GM21786 (cell line): ENCODE measurements at regions not wholly inside any gene's neighbourhood (a gene's known extent, or its start where the extent isn't known, plus 50 kb on each side); places are given as distances from the start of the nearest gene placed in this dataset.
A peak's percentile ranks its signal among the peaks of the same experiment; 100 is the strongest.

Source experiments
- ATAC-seq: cut with Tn5 transposase; IDR thresholded peaks from one replicate; pipeline ENCODE4 v1.9.1; 2021; ENCODE audit not compliant: unreplicated experiment

GRCh38 chr4:138697851-138698250 is 317.7 kb upstream of the NOCT start:
- no peak for ATAC-seq

DNA sequence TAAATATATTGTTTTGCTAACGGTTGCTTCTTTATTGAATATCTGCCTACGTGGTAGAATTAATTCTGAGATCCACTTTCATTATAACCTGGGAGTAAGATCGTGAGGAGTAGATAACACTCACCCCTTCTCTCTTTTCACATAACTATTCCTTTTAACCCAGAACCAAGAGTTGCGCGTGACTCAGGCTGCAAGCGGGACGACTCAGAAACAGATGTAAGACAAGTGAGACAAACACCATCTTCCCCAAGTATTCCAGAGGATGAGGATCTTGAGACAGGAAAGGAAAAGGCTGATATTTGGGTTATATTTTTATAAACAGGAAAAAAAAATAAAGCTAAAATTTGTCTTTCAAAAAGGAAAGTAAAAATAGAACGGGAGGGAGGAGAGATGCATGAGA is 318.8 kb upstream of the NOCT start:
- no peak for ATAC-seq

GRCh38 chr4:138696058-138696457 is 319.5 kb upstream of the NOCT start:
- ATAC-seq = no peak

DNA sequence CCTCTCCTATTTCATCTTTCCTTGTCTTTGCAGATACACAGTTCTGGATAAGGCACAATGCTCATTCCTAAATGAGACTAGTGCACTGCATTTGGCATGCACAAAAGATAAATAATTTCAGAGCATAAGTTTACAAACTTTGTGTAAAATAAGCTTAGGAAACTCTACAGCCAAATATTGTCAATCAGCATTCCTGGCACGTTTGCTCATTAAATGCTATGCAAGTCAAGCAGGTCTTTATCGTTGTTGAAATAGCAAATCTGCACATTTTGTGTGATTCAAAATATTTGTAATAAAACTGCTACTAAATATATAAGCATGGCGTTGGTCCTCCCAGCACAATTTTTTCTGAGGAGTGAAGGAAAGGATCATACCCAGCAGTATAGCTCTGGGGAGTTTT is 322.1 kb upstream of the NOCT start:
- no peak for ATAC-seq

GRCh38 chr4:138692411-138692810 is 323.2 kb upstream of the NOCT start:
- ATAC-seq = no peak

DNA sequence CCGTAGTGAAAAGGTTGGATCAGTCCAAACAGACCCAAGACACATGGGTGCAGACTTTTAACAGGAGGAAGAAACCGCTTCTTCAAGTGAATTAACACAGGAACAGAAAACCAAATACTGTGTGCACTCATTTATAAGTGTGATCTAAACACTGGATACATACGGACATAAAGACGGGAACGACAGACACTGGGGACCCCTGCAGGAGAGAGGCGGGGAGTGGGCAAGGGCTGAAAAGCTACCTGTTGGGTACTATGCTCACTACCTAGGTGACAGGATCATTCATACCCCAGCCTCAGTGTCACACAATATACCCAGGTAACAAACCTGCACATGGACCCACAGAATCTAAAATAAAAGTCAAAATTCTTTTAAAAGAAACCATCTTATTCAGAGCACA is 326.0 kb upstream of the NOCT start:
- no peak for ATAC-seq

DNA sequence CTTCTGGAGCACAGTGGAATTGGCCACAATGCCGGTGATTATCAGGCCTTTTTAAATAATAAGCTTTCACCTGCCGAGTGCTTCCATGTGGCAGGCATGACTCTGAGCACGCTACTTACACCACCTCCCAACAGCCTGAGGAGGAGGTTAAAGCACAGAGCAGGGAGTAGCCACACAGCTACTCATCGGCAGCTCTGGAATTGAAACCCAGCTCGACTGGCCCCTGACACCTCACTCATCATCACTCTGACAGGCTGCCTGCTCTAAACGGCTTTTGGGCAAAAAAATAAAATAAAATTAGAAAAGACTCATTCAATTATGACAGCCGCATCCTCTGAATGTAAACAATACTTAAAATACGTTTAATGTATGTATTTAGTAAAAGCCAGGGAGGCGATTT is 326.4 kb upstream of the NOCT start:
- no peak for ATAC-seq

GRCh38 chr4:138688408-138689085 is 327.0 kb upstream of the NOCT start:
- ATAC-seq = no peak

GRCh38 chr4:138686106-138686835 is 329.3 kb upstream of the NOCT start:
- ATAC-seq = no peak

DNA sequence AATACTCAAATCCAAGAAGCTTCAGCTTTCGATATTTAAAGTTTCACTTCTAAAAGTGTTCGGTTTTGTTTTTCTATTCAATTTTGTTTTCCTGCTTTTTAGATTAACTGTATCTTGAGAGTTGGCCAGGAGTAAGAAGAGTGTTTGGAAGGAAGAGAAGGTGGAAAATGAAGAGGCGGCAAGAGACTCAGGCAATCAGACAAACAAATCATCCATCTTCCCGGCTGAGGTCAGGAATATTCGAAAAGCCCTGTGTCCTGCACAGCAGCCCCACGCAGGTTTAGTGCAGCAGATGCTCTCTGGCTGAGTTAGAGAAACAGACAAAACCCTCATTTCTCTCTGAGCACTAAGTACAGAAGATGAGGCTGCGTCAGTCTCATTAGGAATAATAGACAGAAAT is 330.3 kb upstream of the NOCT start:
- no peak for ATAC-seq

DNA sequence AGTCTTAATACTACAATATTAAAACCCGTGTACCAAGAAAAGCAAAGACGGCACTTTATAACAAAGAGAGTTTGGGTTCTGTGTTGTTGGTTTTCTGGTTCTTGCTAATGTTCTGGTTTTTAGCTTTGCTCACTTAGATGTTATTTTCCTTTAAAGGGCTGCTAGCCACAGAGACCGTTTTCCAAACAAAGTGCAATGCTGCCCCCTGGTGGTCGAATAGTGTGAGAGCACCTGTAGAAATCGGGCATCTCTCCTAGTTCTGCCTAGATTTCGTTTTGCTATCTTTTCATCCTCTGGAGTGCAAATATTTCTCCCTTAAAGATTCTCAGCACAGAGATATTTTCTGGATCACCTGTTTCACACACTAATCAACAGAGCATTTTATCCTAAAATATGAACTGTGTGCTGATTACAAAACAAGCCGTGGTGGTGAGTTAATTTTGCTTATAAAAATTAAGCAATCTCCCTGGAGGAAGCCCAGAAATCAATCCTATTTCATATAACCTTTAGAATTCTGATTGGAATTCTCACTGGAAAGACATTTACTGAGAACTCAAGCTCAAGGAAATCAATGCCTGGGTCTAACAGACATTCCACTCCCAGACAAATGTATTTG is 334.5 kb upstream of the NOCT start:
- ATAC-seq = peak; percentile 68

DNA sequence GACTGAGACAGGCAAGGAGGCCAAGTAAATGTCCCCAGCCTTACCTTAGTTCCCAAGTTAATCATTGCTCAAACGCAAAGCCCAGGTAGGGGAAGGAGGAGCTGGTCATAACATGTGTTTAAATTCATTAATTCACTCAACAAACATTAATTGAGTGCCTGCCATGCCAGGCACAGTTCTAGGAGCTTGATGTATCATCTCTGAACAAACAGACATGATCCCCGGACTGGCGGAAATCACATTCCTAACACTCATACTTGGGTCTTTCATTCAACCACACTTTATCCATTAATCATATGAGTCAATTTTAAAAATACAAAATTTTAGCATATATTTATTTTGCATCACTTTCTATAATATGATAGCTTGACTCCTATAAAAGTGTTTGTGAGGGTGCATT is 335.3 kb upstream of the NOCT start:
- no peak for ATAC-seq

DNA sequence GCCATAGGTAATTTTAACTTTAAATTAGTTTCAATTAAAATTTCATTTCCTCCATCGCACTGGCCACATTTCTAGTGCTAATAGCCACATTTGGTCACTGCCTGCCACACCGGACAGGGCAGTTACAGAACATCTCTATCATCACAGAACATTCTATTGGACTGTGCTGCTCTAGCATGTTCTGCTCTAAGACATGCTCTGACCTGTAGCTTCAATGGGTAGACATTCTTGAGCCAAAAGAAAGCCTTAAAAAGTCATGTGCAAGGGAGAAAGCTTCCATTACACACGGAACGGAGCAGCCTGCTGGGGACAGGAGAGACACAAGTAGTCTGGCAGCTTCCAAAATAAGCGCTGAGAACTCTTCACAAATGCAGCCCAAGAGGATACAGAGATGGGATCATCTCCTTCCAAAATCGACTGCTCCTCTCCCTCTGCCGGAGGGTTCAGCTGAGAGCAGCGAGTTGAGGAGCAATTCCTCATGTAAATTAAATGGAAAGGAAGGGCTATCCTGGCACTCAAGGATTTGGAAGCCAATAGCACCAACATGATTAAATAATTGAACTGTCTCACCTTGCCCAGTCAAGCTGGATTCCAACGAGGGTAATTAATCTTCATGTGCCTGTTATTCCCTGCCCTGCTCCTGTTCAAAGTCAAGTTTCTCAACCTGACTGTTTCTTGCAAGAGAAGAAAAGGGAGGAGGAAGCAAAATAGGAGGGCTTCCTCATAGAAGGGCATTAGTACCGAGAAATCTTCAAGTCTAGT is 336.4 kb upstream of the NOCT start:
- no peak for ATAC-seq

DNA sequence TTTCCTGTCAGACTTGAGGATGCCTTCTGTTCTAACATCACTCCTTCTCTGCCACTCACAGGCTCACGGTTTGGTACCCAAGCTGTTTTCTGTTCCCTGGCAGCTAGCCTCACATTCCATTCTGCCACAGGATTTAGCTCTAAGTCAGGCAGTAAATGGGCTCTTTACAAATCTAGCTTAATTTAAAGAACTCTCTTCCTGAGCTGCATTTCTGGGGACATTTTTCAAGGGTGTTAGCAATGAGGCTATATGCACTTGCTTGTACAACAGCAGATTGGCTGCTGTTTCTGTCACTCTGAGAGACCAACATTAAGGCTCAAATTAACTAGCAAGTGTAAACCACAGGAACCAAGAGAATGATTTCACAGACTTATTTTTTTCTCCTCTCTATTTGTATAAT is 337.8 kb upstream of the NOCT start:
- peak; percentile 32 for ATAC-seq

DNA sequence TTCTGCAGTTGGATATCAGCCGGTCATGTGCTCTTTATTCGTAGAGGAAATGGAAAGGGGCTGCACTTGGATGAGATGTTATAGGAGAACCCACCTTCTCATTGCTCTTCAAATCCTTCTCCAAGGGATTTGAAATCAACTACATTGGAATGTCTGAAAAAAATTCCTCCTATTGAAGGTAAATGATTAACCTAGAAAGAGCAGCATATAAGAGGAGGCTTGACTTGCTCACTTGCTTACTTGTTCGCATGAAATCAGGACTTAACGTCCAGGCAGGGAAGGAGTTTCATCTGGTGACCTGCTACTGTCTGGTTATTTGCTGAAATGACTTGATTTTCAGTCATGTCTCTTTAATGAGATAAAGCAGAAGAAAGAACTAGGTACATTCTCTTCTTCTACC is 338.4 kb upstream of the NOCT start:
- no peak for ATAC-seq

DNA sequence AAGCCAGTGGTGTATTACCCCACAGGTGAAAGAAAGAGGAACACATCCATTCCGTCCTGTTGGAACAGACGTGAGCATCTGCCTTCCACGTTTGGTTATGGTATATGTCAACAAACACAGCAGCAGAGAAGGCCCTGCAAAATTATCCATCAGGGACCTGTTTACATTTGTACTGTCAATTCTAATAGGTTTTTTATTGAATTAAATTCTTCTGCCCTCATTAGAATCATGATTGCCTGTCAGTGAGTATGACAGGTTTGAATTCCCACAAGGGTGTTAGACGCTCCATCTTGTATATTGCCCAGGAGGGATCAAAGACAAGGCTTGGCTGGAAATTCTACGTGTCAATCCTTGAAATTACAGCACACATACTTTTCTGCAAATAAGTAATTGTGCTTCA is 339.9 kb upstream of the NOCT start:
- no peak for ATAC-seq

DNA sequence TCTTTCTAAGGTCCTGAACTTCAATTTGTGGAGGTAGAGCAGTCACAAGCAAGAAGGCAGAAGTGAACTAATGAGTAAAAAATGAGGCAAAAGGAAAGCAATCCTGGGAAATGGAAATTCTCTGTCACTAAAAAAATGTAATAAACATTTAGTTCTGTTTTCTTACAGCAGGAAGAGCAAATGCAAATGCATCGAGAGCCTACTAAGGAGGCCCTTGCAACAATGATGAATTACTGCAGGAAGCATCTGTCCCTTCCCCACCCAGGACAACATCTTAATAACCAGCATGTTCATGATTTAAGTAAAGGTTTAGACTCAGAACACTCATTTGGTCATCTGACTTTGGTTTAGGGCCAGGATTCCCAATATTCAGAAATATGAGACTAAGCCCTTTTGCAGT is 341.4 kb upstream of the NOCT start:
- no peak for ATAC-seq

- peak; percentile 32 for ATAC-seq
Observed at GRCh38 chr4:138673053-138673452, 342.5 kb upstream of the NOCT start.

- peak; percentile 72 for ATAC-seq
Observed at GRCh38 chr4:138672393-138672976, 343.1 kb upstream of the NOCT start.

GRCh38 chr4:138671606-138672084 is 343.9 kb upstream of the NOCT start:
- ATAC-seq = no peak

GRCh38 chr4:138671106-138671505 is 344.5 kb upstream of the NOCT start:
- no peak for ATAC-seq
